ENCODE measurements at regions not wholly inside any gene's neighbourhood (a gene's known extent, or its start where the extent isn't known, plus 50 kb on each side); places are given as distances from the start of the nearest gene placed in this dataset.
"Not testable (repeated sequence)": the region's sequence is repeated elsewhere in the genome, so short reads cannot be mapped to it uniquely, and the experiment has no call there.

DNA sequence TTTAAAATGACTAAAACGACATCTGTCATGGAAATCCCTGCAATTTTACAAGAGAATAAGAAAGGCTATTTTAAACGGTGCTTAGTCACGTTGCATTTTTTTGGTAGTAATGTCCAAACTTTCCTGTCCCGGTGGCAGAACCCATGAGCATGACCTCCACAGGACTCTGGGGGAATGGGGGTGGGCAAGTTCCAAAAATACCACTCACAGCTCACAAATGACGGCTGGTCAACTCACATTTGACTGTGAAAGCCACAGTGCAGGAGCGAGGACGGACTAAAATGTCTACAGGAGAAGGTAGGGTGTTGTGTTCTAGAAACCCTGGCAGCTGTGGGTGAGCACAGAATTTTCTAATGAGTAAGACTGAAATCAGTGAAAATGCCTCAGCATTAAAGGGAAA is 331.5 kb downstream of the BCL2L11 start:
- TF ChIP-seq, protein P1, sequence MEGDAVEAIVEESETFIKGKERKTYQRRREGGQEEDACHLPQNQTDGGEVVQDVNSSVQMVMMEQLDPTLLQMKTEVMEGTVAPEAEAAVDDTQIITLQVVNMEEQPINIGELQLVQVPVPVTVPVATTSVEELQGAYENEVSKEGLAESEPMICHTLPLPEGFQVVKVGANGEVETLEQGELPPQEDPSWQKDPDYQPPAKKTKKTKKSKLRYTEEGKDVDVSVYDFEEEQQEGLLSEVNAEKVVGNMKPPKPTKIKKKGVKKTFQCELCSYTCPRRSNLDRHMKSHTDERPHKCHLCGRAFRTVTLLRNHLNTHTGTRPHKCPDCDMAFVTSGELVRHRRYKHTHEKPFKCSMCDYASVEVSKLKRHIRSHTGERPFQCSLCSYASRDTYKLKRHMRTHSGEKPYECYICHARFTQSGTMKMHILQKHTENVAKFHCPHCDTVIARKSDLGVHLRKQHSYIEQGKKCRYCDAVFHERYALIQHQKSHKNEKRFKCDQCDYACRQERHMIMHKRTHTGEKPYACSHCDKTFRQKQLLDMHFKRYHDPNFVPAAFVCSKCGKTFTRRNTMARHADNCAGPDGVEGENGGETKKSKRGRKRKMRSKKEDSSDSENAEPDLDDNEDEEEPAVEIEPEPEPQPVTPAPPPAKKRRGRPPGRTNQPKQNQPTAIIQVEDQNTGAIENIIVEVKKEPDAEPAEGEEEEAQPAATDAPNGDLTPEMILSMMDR (conservative IDR thresholded peaks at IDR 0.05; ENCODE audit: low read depth, low read length): not testable (repeated sequence)
- not testable (repeated sequence) for TF ChIP-seq SMC3 (IDR thresholded peaks at IDR 0.05; ENCODE audit: low read depth, low read length); BHLHE40 (IDR thresholded peaks at IDR 0.05; ENCODE audit: low read depth, low read length); POLR2A (IDR thresholded peaks at IDR 0.05; ENCODE audit: low read depth, low read length); RAD21 (IDR thresholded peaks at IDR 0.05; ENCODE audit: low read length); FOS (IDR thresholded peaks at IDR 0.05; ENCODE audit: low read depth, low read length); CEBPB (IDR thresholded peaks at IDR 0.05; ENCODE audit: low read depth, low read length); MAZ (IDR thresholded peaks at IDR 0.05; ENCODE audit: borderline replicate concordance, low read depth, low read length); RFX5 (IDR thresholded peaks at IDR 0.05; ENCODE audit: low read depth, low read length); CHD1 (IDR thresholded peaks at IDR 0.05; ENCODE audit: low read depth, low read length)
- TF ChIP-seq, protein P2, sequence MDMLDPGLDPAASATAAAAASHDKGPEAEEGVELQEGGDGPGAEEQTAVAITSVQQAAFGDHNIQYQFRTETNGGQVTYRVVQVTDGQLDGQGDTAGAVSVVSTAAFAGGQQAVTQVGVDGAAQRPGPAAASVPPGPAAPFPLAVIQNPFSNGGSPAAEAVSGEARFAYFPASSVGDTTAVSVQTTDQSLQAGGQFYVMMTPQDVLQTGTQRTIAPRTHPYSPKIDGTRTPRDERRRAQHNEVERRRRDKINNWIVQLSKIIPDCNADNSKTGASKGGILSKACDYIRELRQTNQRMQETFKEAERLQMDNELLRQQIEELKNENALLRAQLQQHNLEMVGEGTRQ (IDR thresholded peaks at IDR 0.05; ENCODE audit: low read depth, low read length): not testable (repeated sequence)
